ENCODE measurements at regions not wholly inside any gene's neighbourhood (a gene's known extent, or its start where the extent isn't known, plus 50 kb on each side); places are given as distances from the start of the nearest gene placed in this dataset.
"Not testable (repeated sequence)": the region's sequence is repeated elsewhere in the genome, so short reads cannot be mapped to it uniquely, and the experiment has no call there.

DNA sequence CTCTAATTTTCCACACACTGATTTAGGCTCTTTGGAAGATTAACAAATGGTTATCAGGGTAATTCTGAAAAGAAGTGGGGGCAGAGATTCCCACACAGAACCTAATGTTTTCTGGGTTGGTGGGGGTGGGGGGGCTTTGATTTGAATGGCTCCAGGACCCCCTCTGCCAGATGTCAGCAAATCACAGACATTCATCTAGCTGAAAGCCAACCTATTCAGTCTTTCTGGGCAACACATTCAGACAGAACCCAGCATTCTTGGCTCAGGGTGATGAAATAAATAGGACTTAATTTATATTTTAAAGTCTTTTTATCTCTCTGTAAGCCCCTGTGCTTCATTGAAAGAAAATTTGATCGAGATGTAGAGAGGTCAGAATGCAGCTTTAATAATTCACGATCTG lies 533.2 kb downstream of the XYLT1 start:
- no peaks in the 10 kb centered on the region for H3K36me3 ChIP-seq (ENCODE audit: control insufficient read depth in 4 of 4, insufficient read depth in 4 of 4, low read length in 3 of 4)
- no peak overlapping the region for H3K27ac ChIP-seq (ENCODE audit: insufficient read depth in 1 of 2, low read depth in 1 of 2, low read length in 2 of 2, poor library complexity in 1 of 2, severe bottlenecking in 2 of 2)
- H3K4me1 ChIP-seq (ENCODE audit: control extremely low read depth in 1 of 4, control insufficient read depth in 4 of 4, insufficient read depth in 4 of 4, low read length in 3 of 4) = no peaks in the 10 kb centered on the region
- POLR2A ChIA-PET = no interaction called here
- H3K27me3 ChIP-seq (replicated peaks in 2 of 5; ENCODE audit: control insufficient read depth in 4 of 5, insufficient read depth in 5 of 5, low read length in 4 of 5) = no peaks in the 10 kb centered on the region
- WGBS (ENCODE audit: insufficient coverage) = 75% methylated on average over 1 of the region's 2 CpGs
- DNase-seq = no peak
- CTCF ChIA-PET = no interaction called here
- no peaks in the 10 kb centered on the region for H3K9me3 ChIP-seq (ENCODE audit: control extremely low read depth in 1 of 5, control insufficient read depth in 4 of 5, insufficient read depth in 2 of 5, low read depth in 1 of 5, low read length in 4 of 5)
- no peak overlapping the region for H3K4me3 ChIP-seq (ENCODE audit: control insufficient read depth in 1 of 7, extremely low read depth in 1 of 7, insufficient read depth in 4 of 7, low read depth in 2 of 7, low read length in 6 of 7)

GRCh38 chr16:16938009-16938408 lies 532.8 kb downstream of the XYLT1 start:
- CTCF ChIA-PET = no interaction called here

GRCh38 chr16:16938980-16939379 lies 531.8 kb downstream of the XYLT1 start:
- H3K36me3 ChIP-seq (ENCODE audit: control insufficient read depth in 4 of 4, insufficient read depth in 4 of 4, low read length in 3 of 4) = no peaks in the 10 kb centered on the region
- no CpG with 5 or more reads among the region's 3 CpGs for WGBS (ENCODE audit: insufficient coverage)
- no peak overlapping the region for H3K4me3 ChIP-seq (ENCODE audit: control insufficient read depth in 1 of 7, extremely low read depth in 1 of 7, insufficient read depth in 4 of 7, low read depth in 2 of 7, low read length in 6 of 7)
- H3K27me3 ChIP-seq (replicated peaks in 2 of 5; ENCODE audit: control insufficient read depth in 4 of 5, insufficient read depth in 5 of 5, low read length in 4 of 5) = no peaks in the 10 kb centered on the region
- POLR2A ChIA-PET = no interaction called here
- no peak for DNase-seq
- H3K9me3 ChIP-seq (ENCODE audit: control extremely low read depth in 1 of 5, control insufficient read depth in 4 of 5, insufficient read depth in 2 of 5, low read depth in 1 of 5, low read length in 4 of 5) = no peaks in the 10 kb centered on the region
- CTCF ChIA-PET = no interaction called here
- H3K4me1 ChIP-seq (ENCODE audit: control extremely low read depth in 1 of 4, control insufficient read depth in 4 of 4, insufficient read depth in 4 of 4, low read length in 3 of 4) = no peaks in the 10 kb centered on the region
- H3K27ac ChIP-seq (ENCODE audit: insufficient read depth in 1 of 2, low read depth in 1 of 2, low read length in 2 of 2, poor library complexity in 1 of 2, severe bottlenecking in 2 of 2) = no peak overlapping the region

More at GRCh38 chr16:16938009-16938408, 532.8 kb downstream of the XYLT1 start:
- H3K27me3 ChIP-seq (replicated peaks in 2 of 5; ENCODE audit: control insufficient read depth in 4 of 5, insufficient read depth in 5 of 5, low read length in 4 of 5) = no peaks in the 10 kb centered on the region
- H3K36me3 ChIP-seq (ENCODE audit: control insufficient read depth in 4 of 4, insufficient read depth in 4 of 4, low read length in 3 of 4) = no peaks in the 10 kb centered on the region
- no peak overlapping the region for H3K4me3 ChIP-seq (ENCODE audit: control insufficient read depth in 1 of 7, extremely low read depth in 1 of 7, insufficient read depth in 4 of 7, low read depth in 2 of 7, low read length in 6 of 7)
- H3K27ac ChIP-seq (ENCODE audit: insufficient read depth in 1 of 2, low read depth in 1 of 2, low read length in 2 of 2, poor library complexity in 1 of 2, severe bottlenecking in 2 of 2) = no peak overlapping the region
- no peaks in the 10 kb centered on the region for H3K4me1 ChIP-seq (ENCODE audit: control extremely low read depth in 1 of 4, control insufficient read depth in 4 of 4, insufficient read depth in 4 of 4, low read length in 3 of 4)
- no peaks in the 10 kb centered on the region for H3K9me3 ChIP-seq (ENCODE audit: control extremely low read depth in 1 of 5, control insufficient read depth in 4 of 5, insufficient read depth in 2 of 5, low read depth in 1 of 5, low read length in 4 of 5)
- 100% methylated on average over 1 of the region's 4 CpGs for WGBS (ENCODE audit: insufficient coverage)
- no peak for DNase-seq
- POLR2A ChIA-PET = no interaction called here

DNA sequence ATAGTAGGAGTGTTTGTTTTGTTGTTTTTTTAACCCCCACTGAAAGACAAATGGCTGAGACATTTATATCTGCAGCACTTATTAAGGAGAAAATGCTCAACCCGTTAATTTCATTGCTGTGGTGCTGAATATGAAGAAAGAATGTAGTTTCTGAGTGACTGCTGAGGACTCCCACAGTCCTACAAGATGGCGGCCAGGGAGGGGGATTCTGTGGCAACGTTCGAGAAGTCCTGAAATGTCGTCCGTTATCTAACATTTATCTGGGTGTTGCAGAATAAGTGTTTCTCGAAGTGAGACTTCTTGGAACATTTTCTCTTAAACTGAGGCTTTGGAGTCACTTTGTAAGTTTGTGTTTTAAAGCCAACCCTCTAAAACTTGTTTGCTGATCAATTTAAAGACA lies 530.4 kb downstream of the XYLT1 start:
- WGBS (ENCODE audit: insufficient coverage) = 85% methylated on average over 1 of the region's 7 CpGs
- ChIA-PET CTCF (no interaction called here), POLR2A (no interaction called here)
- no peak for DNase-seq
- H3K36me3 ChIP-seq (ENCODE audit: control insufficient read depth in 4 of 4, insufficient read depth in 4 of 4, low read length in 3 of 4) = no peaks in the 10 kb centered on the region
- no peak overlapping the region for H3K27ac ChIP-seq (ENCODE audit: insufficient read depth in 1 of 2, low read depth in 1 of 2, low read length in 2 of 2, poor library complexity in 1 of 2, severe bottlenecking in 2 of 2)
- no peak overlapping the region for H3K4me3 ChIP-seq (ENCODE audit: control insufficient read depth in 1 of 7, extremely low read depth in 1 of 7, insufficient read depth in 4 of 7, low read depth in 2 of 7, low read length in 6 of 7)
- no peaks in the 10 kb centered on the region for H3K27me3 ChIP-seq (replicated peaks in 2 of 5; ENCODE audit: control insufficient read depth in 4 of 5, insufficient read depth in 5 of 5, low read length in 4 of 5)
- H3K9me3 ChIP-seq (ENCODE audit: control extremely low read depth in 1 of 5, control insufficient read depth in 4 of 5, insufficient read depth in 2 of 5, low read depth in 1 of 5, low read length in 4 of 5) = no peaks in the 10 kb centered on the region
- no peaks in the 10 kb centered on the region for H3K4me1 ChIP-seq (ENCODE audit: control extremely low read depth in 1 of 4, control insufficient read depth in 4 of 4, insufficient read depth in 4 of 4, low read length in 3 of 4)

- WGBS (ENCODE audit: insufficient coverage) = 97% methylated on average over 6 of the region's 6 CpGs
- H3K36me3 ChIP-seq (ENCODE audit: control insufficient read depth in 4 of 4, insufficient read depth in 4 of 4, low read length in 3 of 4); H3K27me3 ChIP-seq (replicated peaks in 2 of 5; ENCODE audit: control insufficient read depth in 4 of 5, insufficient read depth in 5 of 5, low read length in 4 of 5); H3K9me3 ChIP-seq (ENCODE audit: control extremely low read depth in 1 of 5, control insufficient read depth in 4 of 5, insufficient read depth in 2 of 5, low read depth in 1 of 5, low read length in 4 of 5); H3K4me1 ChIP-seq (ENCODE audit: control extremely low read depth in 1 of 4, control insufficient read depth in 4 of 4, insufficient read depth in 4 of 4, low read length in 3 of 4); POLR2A ChIA-PET; DNase-seq; H3K27ac ChIP-seq (ENCODE audit: insufficient read depth in 1 of 2, low read depth in 1 of 2, low read length in 2 of 2, poor library complexity in 1 of 2, severe bottlenecking in 2 of 2); H3K4me3 ChIP-seq (ENCODE audit: control insufficient read depth in 1 of 7, extremely low read depth in 1 of 7, insufficient read depth in 4 of 7, low read depth in 2 of 7, low read length in 6 of 7): not testable (repeated sequence)
- CTCF ChIA-PET = interaction anchor here (0.6 kb wide), 1 partner anchor 15 kb away, joined by 3 read pairs; no protein-coding TSS in a partner anchor
Measured at GRCh38 chr16:16942849-16943248, 527.9 kb downstream of the XYLT1 start.

DNA sequence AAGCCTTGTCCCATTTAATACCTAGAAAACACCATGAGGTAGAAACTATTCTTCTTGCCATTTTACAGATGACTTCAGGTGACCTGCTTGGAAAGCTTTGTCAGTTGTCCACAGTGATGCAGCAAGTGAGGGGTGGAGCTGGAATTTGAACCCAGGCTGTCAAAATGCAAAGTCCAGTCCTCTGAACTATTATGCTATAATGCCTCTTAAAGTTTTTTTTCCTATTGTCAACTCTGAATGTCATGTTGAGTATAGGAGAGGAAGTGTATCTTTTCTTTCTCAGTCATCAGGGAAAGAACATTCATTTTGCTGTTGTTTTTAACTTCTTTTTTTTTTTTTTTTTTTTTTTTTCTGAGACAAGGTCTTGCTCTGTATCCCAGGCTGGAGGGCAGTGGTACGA lies 525.6 kb downstream of the XYLT1 start:
- Histone ChIP-seq H3K27ac (ENCODE audit: insufficient read depth in 1 of 2, low read depth in 1 of 2, low read length in 2 of 2, poor library complexity in 1 of 2, severe bottlenecking in 2 of 2) (no peak overlapping the region), H3K9me3 (ENCODE audit: control extremely low read depth in 1 of 5, control insufficient read depth in 4 of 5, insufficient read depth in 2 of 5, low read depth in 1 of 5, low read length in 4 of 5) (no peaks in the 10 kb centered on the region), H3K4me1 (ENCODE audit: control extremely low read depth in 1 of 4, control insufficient read depth in 4 of 4, insufficient read depth in 4 of 4, low read length in 3 of 4) (no peaks in the 10 kb centered on the region), H3K4me3 (ENCODE audit: control insufficient read depth in 1 of 7, extremely low read depth in 1 of 7, insufficient read depth in 4 of 7, low read depth in 2 of 7, low read length in 6 of 7) (no peak overlapping the region), H3K36me3 (ENCODE audit: control insufficient read depth in 4 of 4, insufficient read depth in 4 of 4, low read length in 3 of 4) (no peaks in the 10 kb centered on the region), H3K27me3 (replicated peaks in 2 of 5; ENCODE audit: control insufficient read depth in 4 of 5, insufficient read depth in 5 of 5, low read length in 4 of 5) (no peaks in the 10 kb centered on the region)
- WGBS (ENCODE audit: insufficient coverage) = 100% methylated on average over 1 of the region's 1 CpG
- ChIA-PET POLR2A (no interaction called here), CTCF (no interaction called here)
- DNase-seq = no peak

GRCh38 chr16:16956376-16956775 lies 514.4 kb downstream of the XYLT1 start:
- 100% methylated on average over 2 of the region's 2 CpGs for WGBS (ENCODE audit: insufficient coverage)
- H3K4me3 ChIP-seq (ENCODE audit: control insufficient read depth in 1 of 7, extremely low read depth in 1 of 7, insufficient read depth in 4 of 7, low read depth in 2 of 7, low read length in 6 of 7) = no peak overlapping the region
- no peaks in the 10 kb centered on the region for H3K9me3 ChIP-seq (ENCODE audit: control extremely low read depth in 1 of 5, control insufficient read depth in 4 of 5, insufficient read depth in 2 of 5, low read depth in 1 of 5, low read length in 4 of 5)
- H3K4me1 ChIP-seq (ENCODE audit: control extremely low read depth in 1 of 4, control insufficient read depth in 4 of 4, insufficient read depth in 4 of 4, low read length in 3 of 4) = no peaks in the 10 kb centered on the region
- no peaks in the 10 kb centered on the region for H3K27me3 ChIP-seq (replicated peaks in 2 of 5; ENCODE audit: control insufficient read depth in 4 of 5, insufficient read depth in 5 of 5, low read length in 4 of 5)
- ChIA-PET CTCF (no interaction called here), POLR2A (no interaction called here)
- no peak for DNase-seq
- no peaks in the 10 kb centered on the region for H3K36me3 ChIP-seq (ENCODE audit: control insufficient read depth in 4 of 4, insufficient read depth in 4 of 4, low read length in 3 of 4)
- H3K27ac ChIP-seq (ENCODE audit: insufficient read depth in 1 of 2, low read depth in 1 of 2, low read length in 2 of 2, poor library complexity in 1 of 2, severe bottlenecking in 2 of 2) = no peak overlapping the region

Measured in common myeloid progenitor, CD34-positive (primary cell).